H1 (cell line): ENCODE measurements at regions not wholly inside any gene's neighbourhood (a gene's known extent, or its start where the extent isn't known, plus 50 kb on each side); places are given as distances from the start of the nearest gene placed in this dataset.

ENCODE experiments used
- BACH1 ChIP-seq: IDR thresholded peaks from 2 replicates; pipeline ENCODE4 v1.6.1; 2012; ENCODE audit warnings: low read length, improper control_type of control experiment
- CHD7 ChIP-seq: fragments of 300-600 bp; sonication (generic); IDR thresholded peaks from 2 replicates; pipeline ENCODE4 v1.7.1; 2012; ENCODE audit warnings: low read length, moderate library complexity, mild to moderate bottlenecking, inconsistent platforms; ENCODE audit not compliant: insufficient replicate concordance
- CREB1 ChIP-seq: IDR thresholded peaks from 2 replicates; pipeline ENCODE4 v1.6.1; 2012; ENCODE audit warnings: inconsistent platforms
- EZH2 ChIP-seq: fragments of 200-600 bp; sonication (generic); IDR thresholded peaks from 2 replicates; pipeline ENCODE4 v1.7.1; 2012; ENCODE audit warnings: low read depth, mild to moderate bottlenecking, moderate library complexity, low read length, inconsistent platforms; ENCODE audit not compliant: severe bottlenecking
- RAD21 ChIP-seq, 2 experiments: IDR thresholded peaks in 1 of 2; conservative IDR thresholded peaks in 1 of 2; 2 replicates each; pipeline ENCODE4 v1.6.1; 2011; ENCODE audit warnings: low read depth in 2 of 2, low read length in 2 of 2, improper control_type of control experiment in 1 of 2, inconsistent platforms in 1 of 2, mild to moderate bottlenecking in 1 of 2, moderate library complexity in 1 of 2
- RBBP5 ChIP-seq: IDR thresholded peaks from 2 replicates; pipeline ENCODE4 v1.7.1; 2012; ENCODE audit warnings: low read depth, mild to moderate bottlenecking, inconsistent platforms, low read length, moderate library complexity, borderline replicate concordance
- RFX5 ChIP-seq: IDR thresholded peaks from 2 replicates; pipeline ENCODE4 v1.6.1; 2011; ENCODE audit warnings: low read depth, low read length, improper control_type of control experiment, borderline replicate concordance
- RNF2 ChIP-seq: fragments of 200-900, 300-1000 bp; sonication (generic); IDR thresholded peaks from 2 replicates; pipeline ENCODE4 v1.7.1; 2016; ENCODE audit warnings: borderline replicate concordance, low read depth, mild to moderate bottlenecking, antibody characterized with exemption, low read length; ENCODE audit not compliant: poor library complexity, severe bottlenecking; ENCODE audit errors: missing control alignments
- SIN3A ChIP-seq, 2 experiments: IDR thresholded peaks in 1 of 2; conservative IDR thresholded peaks in 1 of 2; 2 replicates each; pipeline ENCODE4 v1.6.1; 2011 to 2012; ENCODE audit warnings: low read length in 2 of 2, improper control_type of control experiment in 1 of 2, low read depth in 1 of 2, mild to moderate bottlenecking in 1 of 2
- SIRT6 ChIP-seq: IDR thresholded peaks from one replicate; pipeline ENCODE4 v1.7.1; 2012; ENCODE audit warnings: low read length, inconsistent platforms
- ZNF274 ChIP-seq: IDR thresholded peaks from 2 replicates; pipeline ENCODE4 v1.7.0; 2012; ENCODE audit warnings: low read length, borderline replicate concordance; ENCODE audit errors: extremely low read depth

- TF ChIP-seq CHD7 (no peak), RBBP5 (no peak), SIRT6 (no peak), EZH2 (no peak), RAD21 (IDR thresholded peaks at IDR 0.05 in 1 of 2, conservative IDR thresholded peaks at IDR 0.05 in 1 of 2; ENCODE audit: low read depth in 2 of 2, low read length in 2 of 2) (no peak), BACH1 (no peak), ZNF274 (no peak), RNF2 (no peak), CREB1 (no peak), RFX5 (no peak), SIN3A (conservative IDR thresholded peaks at IDR 0.05 in 1 of 2, IDR thresholded peaks at IDR 0.05 in 1 of 2; ENCODE audit: low read depth in 1 of 2, low read length in 2 of 2) (no peak)
These were observed 109.1 kb downstream of the TMEM17 start (continued) for GRCh38 chr2:62396880-62397279.
